ENCODE measurements at regions not wholly inside any gene's neighbourhood (a gene's known extent, or its start where the extent isn't known, plus 50 kb on each side); places are given as distances from the start of the nearest gene placed in this dataset.

DNA sequence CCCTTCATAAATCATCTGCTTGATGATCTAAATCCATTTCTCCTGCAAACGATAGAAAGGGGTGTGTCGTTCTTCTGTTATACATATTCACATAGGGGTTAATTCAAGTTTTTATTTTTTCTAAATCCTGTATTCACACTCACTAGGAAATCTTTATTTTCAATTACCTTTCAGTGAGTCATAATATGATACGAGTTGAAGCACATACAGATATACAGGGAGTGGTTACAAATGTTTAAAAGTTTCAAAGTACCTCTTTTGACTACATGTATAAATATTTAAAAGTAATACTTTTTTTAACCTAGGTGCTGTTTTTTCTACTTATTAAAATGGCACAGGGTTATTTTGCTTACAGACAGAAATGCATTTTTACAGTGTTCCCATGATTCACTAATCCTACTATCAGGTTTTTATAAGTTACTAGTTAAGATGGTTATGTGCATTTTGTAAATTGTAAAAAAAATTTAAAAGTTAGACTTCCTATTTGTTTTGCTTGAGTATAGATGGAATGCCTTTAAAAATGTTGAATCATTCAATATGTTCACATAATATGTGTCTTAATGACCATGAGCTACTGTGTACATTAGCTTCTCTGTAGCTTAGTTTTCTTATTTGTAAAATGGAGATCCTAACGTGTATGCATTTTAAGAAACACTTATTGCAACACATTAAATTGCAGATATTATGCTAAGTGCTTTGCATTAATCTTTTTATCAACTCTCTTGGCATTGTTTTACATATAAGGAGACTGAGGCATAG is 1378.1 kb downstream of the DSC3 start:
- intact Hi-C loops (cut with DNase I, micrococcal nuclease): no loop called here
- peaks cover 9% of the 10 kb centered on the region for H3K9me3 ChIP-seq
- TF ChIP-seq, protein P1, sequence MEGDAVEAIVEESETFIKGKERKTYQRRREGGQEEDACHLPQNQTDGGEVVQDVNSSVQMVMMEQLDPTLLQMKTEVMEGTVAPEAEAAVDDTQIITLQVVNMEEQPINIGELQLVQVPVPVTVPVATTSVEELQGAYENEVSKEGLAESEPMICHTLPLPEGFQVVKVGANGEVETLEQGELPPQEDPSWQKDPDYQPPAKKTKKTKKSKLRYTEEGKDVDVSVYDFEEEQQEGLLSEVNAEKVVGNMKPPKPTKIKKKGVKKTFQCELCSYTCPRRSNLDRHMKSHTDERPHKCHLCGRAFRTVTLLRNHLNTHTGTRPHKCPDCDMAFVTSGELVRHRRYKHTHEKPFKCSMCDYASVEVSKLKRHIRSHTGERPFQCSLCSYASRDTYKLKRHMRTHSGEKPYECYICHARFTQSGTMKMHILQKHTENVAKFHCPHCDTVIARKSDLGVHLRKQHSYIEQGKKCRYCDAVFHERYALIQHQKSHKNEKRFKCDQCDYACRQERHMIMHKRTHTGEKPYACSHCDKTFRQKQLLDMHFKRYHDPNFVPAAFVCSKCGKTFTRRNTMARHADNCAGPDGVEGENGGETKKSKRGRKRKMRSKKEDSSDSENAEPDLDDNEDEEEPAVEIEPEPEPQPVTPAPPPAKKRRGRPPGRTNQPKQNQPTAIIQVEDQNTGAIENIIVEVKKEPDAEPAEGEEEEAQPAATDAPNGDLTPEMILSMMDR (IDR thresholded peaks at IDR 0.05): no peak

DNA sequence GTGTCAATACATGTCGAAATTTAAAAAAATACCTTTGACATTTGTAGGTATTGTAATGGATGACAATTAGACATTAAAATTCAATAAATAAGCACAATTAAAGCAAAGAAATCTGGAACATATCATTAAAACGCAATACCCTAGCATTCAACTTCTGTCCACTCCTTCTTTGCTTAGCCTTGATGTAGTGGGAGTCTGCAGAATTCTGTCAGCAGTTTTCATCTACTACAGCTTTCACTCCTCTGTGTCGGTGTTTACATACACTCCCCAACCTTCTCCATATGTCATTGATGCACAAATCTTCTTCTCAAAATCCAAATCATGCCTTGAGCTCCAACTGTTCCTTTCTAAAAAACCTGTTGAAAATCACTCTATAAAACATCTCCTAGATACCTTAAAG is 1380.6 kb downstream of the DSC3 start:
- H3K36me3 ChIP-seq (ENCODE audit: low read depth): no peaks in the 10 kb centered on the region
- H3K9me3 ChIP-seq: peaks cover 14% of the 10 kb centered on the region
- TF ChIP-seq, protein P1 (IDR thresholded peaks at IDR 0.05): no peak
- intact Hi-C loops (cut with DNase I, micrococcal nuclease): no loop called here
- ATAC-seq (no peak), DNase-seq (no peak)
- no peaks in the 10 kb centered on the region for H3K4me1 ChIP-seq (ENCODE audit: low read depth)
- no peak overlapping the region for H3K4me3 ChIP-seq

More for the DNA sequence above, 1378.1 kb downstream of the DSC3 start:
- ATAC-seq (no peak), DNase-seq (no peak)
- Histone ChIP-seq H3K4me1 (ENCODE audit: low read depth) (no peaks in the 10 kb centered on the region), H3K4me3 (no peak overlapping the region), H3K36me3 (ENCODE audit: low read depth) (no peaks in the 10 kb centered on the region)

DNA sequence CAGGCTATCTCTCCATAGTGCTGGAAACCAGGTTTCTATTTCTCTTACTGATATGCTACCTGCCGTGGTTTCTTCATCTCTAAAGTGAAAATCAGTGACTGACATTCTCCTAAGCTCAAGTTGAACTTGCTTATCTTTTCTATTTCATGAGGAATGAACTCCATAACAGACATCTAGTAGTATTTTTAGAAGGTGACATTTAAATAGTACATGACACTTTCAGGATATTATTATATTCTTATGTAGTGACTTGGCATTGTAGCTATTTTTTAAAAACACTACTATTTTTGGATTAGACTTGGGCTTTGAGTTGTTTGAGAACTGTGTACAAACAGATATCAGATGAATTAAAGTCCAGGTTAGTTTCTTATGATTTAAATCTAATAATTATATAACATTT is 1381.8 kb downstream of the DSC3 start:
- no peak for DNase-seq
- intact Hi-C loops (cut with DNase I, micrococcal nuclease): no loop called here

DNA sequence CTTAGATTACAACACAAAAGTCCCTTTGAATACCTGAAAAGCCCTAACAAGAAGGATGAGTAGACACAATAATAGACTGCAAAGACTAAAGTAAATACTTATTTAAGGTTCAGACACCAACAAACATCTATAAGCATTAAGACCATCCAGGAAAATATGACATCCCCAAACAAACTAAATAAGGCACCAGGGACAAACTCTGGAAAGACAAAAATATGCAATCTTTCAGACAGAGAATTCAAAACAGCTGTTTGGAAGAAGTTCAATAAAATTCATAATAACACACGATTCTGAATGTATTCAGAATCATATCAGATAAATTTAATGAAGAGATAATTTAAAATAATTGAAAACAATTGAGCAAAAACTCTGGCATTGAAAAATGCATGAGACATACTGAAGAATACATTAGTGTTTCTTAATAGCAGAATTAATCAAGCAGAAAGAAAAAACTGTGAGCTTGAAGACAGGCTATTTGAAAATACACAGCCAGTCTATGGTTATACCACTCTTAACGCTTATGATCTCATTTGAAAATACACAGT is 1388.8 kb downstream of the DSC3 start:
- TF ChIP-seq, protein P1 (IDR thresholded peaks at IDR 0.05): no peak
- intact Hi-C loops (cut with DNase I, micrococcal nuclease): no loop called here
- Histone ChIP-seq H3K4me1 (ENCODE audit: low read depth) (no peaks in the 10 kb centered on the region), H3K4me3 (no peak overlapping the region), H3K36me3 (ENCODE audit: low read depth) (no peaks in the 10 kb centered on the region), H3K9me3 (peaks cover 19% of the 10 kb centered on the region)
- no peak for ATAC-seq
- no peak for DNase-seq

More for the DNA sequence above, 1381.8 kb downstream of the DSC3 start:
- TF ChIP-seq, protein P1 (IDR thresholded peaks at IDR 0.05): no peak
- Histone ChIP-seq H3K9me3 (peaks cover 5% of the 10 kb centered on the region), H3K36me3 (ENCODE audit: low read depth) (no peaks in the 10 kb centered on the region), H3K4me1 (ENCODE audit: low read depth) (no peaks in the 10 kb centered on the region), H3K4me3 (no peak overlapping the region)
- ATAC-seq: no peak

DNA sequence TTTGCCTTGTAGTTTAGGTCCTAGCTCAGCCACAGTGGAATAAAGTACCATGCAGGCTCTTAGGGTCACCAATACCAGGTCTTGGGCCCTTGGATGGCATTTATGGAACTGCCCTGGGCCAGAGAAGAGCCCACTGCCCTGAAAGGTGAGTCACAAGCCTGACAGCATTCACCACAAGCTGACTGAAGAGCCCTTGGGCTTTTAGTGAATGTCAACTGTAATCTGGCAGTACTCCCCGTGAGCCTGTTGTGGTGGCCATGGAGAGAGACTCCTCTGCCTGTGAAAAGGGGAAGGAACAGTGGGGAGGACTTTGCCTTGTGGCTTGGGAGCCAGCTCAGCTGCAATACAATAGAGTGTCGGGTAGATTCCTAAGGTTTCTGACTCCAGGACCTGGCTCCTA is 1389.7 kb downstream of the DSC3 start:
- no peak for DNase-seq
- no peak for ATAC-seq
- intact Hi-C loops (cut with DNase I, micrococcal nuclease): no loop called here
- H3K36me3 ChIP-seq (ENCODE audit: low read depth): no peaks in the 10 kb centered on the region
- no peak overlapping the region for H3K4me3 ChIP-seq
- H3K4me1 ChIP-seq (ENCODE audit: low read depth): no peaks in the 10 kb centered on the region
- TF ChIP-seq, protein P1 (IDR thresholded peaks at IDR 0.05): no peak
- H3K9me3 ChIP-seq: peaks cover 17% of the 10 kb centered on the region

Measured in mucosa of descending colon (tissue), 3 donors.